K562 (cell line): ENCODE measurements at regions not wholly inside any gene's neighbourhood (a gene's known extent, or its start where the extent isn't known, plus 50 kb on each side); places are given as distances from the start of the nearest gene placed in this dataset.

Experiments used
- ATAC-seq: fragments of 200-7000 bp; cut with Tn5 transposase; 3 replicates; pipeline ENCODE4 v1.9.1; 2020; ENCODE audit warnings: moderate library complexity
- BruUV-seq: library from RNA; stranded (reverse); fragments of 400-500 nt; replicated peaks from 2 replicates; lab custom pipeline; 2021; lab: Mats Ljungman, UMichigan
- CTCF ChIA-PET: fragments of 300-600 bp; formaldehyde crosslinking; extraction: SDS; loops from one replicate; lab custom pipeline; 2021; ENCODE audit warnings: low intra/inter-chr PET ratio; lab: Yijun Ruan, JAX
- POLR2A ChIA-PET: fragments of 300-600, 350-650 bp; sonication (Branson Sonifier 250); formaldehyde crosslinking; extraction: SDS; loops from one replicate; lab custom pipeline; 2021; ENCODE audit warnings: antibody characterized with exemption, inconsistent platforms; lab: Yijun Ruan, JAX
- DNase-seq, 4 experiments: peaks; one replicate each; pipeline versions ENCODE4 v3.0.0 to v3.0.0-alpha.2; 2011 to 2018; ENCODE audit warnings: low spot score in 3 of 4, mixed read lengths in 3 of 4; ENCODE audit errors: extremely low read depth in 1 of 4
- FAIRE-seq: peaks from 2 replicates; lab custom pipeline; 2011; peaks lifted over from hg19 to GRCh38; lab: Jason Lieb, UNC
- H2AFZ ChIP-seq: 2 replicates; pipeline ENCODE4 v1.6.0; 2011; ENCODE audit warnings: low read depth, low read length, control low read depth, inconsistent platforms
- H3K27ac ChIP-seq: fragments of 200-600 bp; 3 replicates; pipeline ENCODE4 v1.8.0; 2011; ENCODE audit warnings: low read depth, mild to moderate bottlenecking, control low read depth, inconsistent platforms, low read length, moderate library complexity, mixed read lengths; ENCODE audit errors: extremely low read depth
- H3K27me3 ChIP-seq, 2 experiments: fragments of 300-600 bp in 1 of 2; 2 replicates in 1 of 2; 3 replicates in 1 of 2; pipeline versions ENCODE4 v1.6.0 to v1.8.0; 2011; ENCODE audit warnings: inconsistent platforms in 2 of 2, low read length in 2 of 2, mild to moderate bottlenecking in 1 of 2, mixed read lengths in 1 of 2, moderate library complexity in 1 of 2; ENCODE audit not compliant: control insufficient read depth in 2 of 2, insufficient read depth in 2 of 2
- H3K36me3 ChIP-seq: fragments of 300-600 bp; 3 replicates; pipeline ENCODE4 v1.8.0; 2011; ENCODE audit warnings: mild to moderate bottlenecking, low read length, inconsistent platforms; ENCODE audit not compliant: control insufficient read depth, insufficient read depth
- H3K4me1 ChIP-seq, 2 experiments: fragments of 200-600 bp in 1 of 2; replicated peaks in 1 of 2; 2 replicates in 1 of 2; 3 replicates in 1 of 2; pipeline versions ENCODE4 v1.5.1 to v1.8.0; 2011; ENCODE audit warnings: inconsistent platforms in 2 of 2, low read length in 2 of 2, mild to moderate bottlenecking in 1 of 2, mixed read lengths in 1 of 2, moderate library complexity in 1 of 2; ENCODE audit not compliant: control insufficient read depth in 2 of 2, insufficient read depth in 2 of 2
- H3K4me2 ChIP-seq: 2 replicates; pipeline ENCODE4 v1.6.1; 2011; ENCODE audit warnings: low read length, control low read depth, inconsistent platforms, mixed read lengths; ENCODE audit not compliant: insufficient read depth
- H3K4me3 ChIP-seq: fragments of 200-600 bp; sonication (generic), shearing (Covaris generic); 2 replicates; pipeline ENCODE4 v1.5.1; 2016; ENCODE audit warnings: control low read depth, inconsistent platforms
- H3K79me2 ChIP-seq: fragments of 200-600 bp; 3 replicates; pipeline ENCODE4 v1.8.0; 2011; ENCODE audit warnings: low read length, inconsistent platforms; ENCODE audit not compliant: control insufficient read depth, insufficient read depth
- H3K9ac ChIP-seq, 2 experiments: 2 replicates each; pipeline versions ENCODE4 v1.6.0 to v1.6.1; 2011; ENCODE audit warnings: low read depth in 2 of 2, low read length in 2 of 2, control low read depth in 1 of 2, inconsistent platforms in 1 of 2, mild to moderate bottlenecking in 1 of 2, mixed read lengths in 1 of 2; ENCODE audit not compliant: insufficient read depth in 1 of 2
- H3K9me1 ChIP-seq: one replicate; pipeline ENCODE4 v1.6.0; 2011; ENCODE audit warnings: inconsistent platforms, mild to moderate bottlenecking, low read length, moderate library complexity; ENCODE audit not compliant: control insufficient read depth, insufficient read depth
- H3K9me3 ChIP-seq: replicated peaks from 2 replicates; pipeline ENCODE4 v1.5.1; 2011; ENCODE audit warnings: low read depth, low read length, inconsistent platforms; ENCODE audit not compliant: control insufficient read depth, insufficient read depth
- H4K20me1 ChIP-seq: replicated peaks from 2 replicates; pipeline ENCODE4 v1.6.1; 2011; ENCODE audit warnings: low read length, inconsistent platforms, mixed read lengths; ENCODE audit not compliant: control insufficient read depth, insufficient read depth
- ATF7 ChIP-seq: fragments of 450-650 bp; IDR thresholded peaks from 2 replicates; pipeline ENCODE4 v1.7.1; 2014; ENCODE audit warnings: mild to moderate bottlenecking, moderate library complexity
- EGR1 ChIP-seq: fragments of 450-650 bp; conservative IDR thresholded peaks from 2 replicates; pipeline ENCODE4 v1.6.1; 2017; ENCODE audit warnings: mild to moderate bottlenecking
- FOXM1 ChIP-seq, 2 experiments: fragments of 450-650 bp in 1 of 2; sonication (generic) in 1 of 2; formaldehyde crosslinking in 1 of 2; IDR thresholded peaks; 2 replicates each; pipeline versions ENCODE4 v1.6.1 to v1.9.0; 2017 to 2022; ENCODE audit warnings: low read depth in 2 of 2, mild to moderate bottlenecking in 2 of 2, missing genetic modification reagents in 1 of 2, moderate library complexity in 1 of 2
- KDM2B ChIP-seq: fragments of 250-450 bp; sonication (Bioruptor Pico); IDR thresholded peaks from 2 replicates; pipeline ENCODE4 v1.8.0; 2021; ENCODE audit warnings: mild to moderate bottlenecking, moderate library complexity
- NR2C1 ChIP-seq, 2 experiments: fragments of 450-650 bp; IDR thresholded peaks; 2 replicates each; pipeline ENCODE4 v1.6.1; 2017; ENCODE audit warnings: mild to moderate bottlenecking in 2 of 2, antibody characterized with exemption in 1 of 2, inconsistent platforms in 1 of 2, missing compliant biosample characterization in 1 of 2, missing genetic modification characterization in 1 of 2
- PHF8 ChIP-seq: fragments of 200-600 bp; sonication (generic); IDR thresholded peaks from 2 replicates; pipeline ENCODE4 v1.6.1; 2012; ENCODE audit warnings: mixed run types, mild to moderate bottlenecking, inconsistent platforms, low read length, moderate library complexity, borderline replicate concordance
- PTBP1 ChIP-seq: fragments of 200-400 bp; formaldehyde crosslinking; IDR thresholded peaks from 2 replicates; pipeline ENCODE4 v1.6.1; 2017; ENCODE audit warnings: low read depth, low read length
- SRSF9 ChIP-seq: fragments of 200-400 bp; formaldehyde crosslinking; IDR thresholded peaks from 2 replicates; pipeline ENCODE4 v1.6.1; 2017; ENCODE audit warnings: low read depth, low read length, borderline replicate concordance
- STAT5B ChIP-seq: fragments of 250-450 bp; sonication (Bioruptor Pico); IDR thresholded peaks from 2 replicates; pipeline ENCODE4 v1.8.0; 2021; ENCODE audit warnings: mild to moderate bottlenecking, inconsistent platforms
- TCFL5 ChIP-seq: fragments of 250-450 bp; sonication (Bioruptor Pico); conservative IDR thresholded peaks from 2 replicates; pipeline ENCODE4 v1.6.1; 2021; ENCODE audit warnings: mild to moderate bottlenecking, moderate library complexity, matching md5 sums
- U2AF2 ChIP-seq: fragments of 200-400 bp; formaldehyde crosslinking; optimal IDR thresholded peaks from 2 replicates; pipeline ENCODE3; 2017; ENCODE audit warnings: low read depth, mild to moderate bottlenecking, low read length
- ZNF274 ChIP-seq: IDR thresholded peaks from 2 replicates; pipeline ENCODE4 v1.6.1; 2011; ENCODE audit warnings: low read depth, mild to moderate bottlenecking, low read length, moderate library complexity, borderline replicate concordance
- WGBS: fragments of 100-300 bp; shearing (Covaris generic); methylation state at CpG from one replicate; pipeline ENCODE4 v1.1.6; 2016; ENCODE audit warnings: low coverage, mixed read lengths; ENCODE audit not compliant: insufficient coverage; ENCODE audit errors: missing lambda C conversion rate; 5-methylcytosine and 5-hydroxymethylcytosine counted together
- in situ Hi-C: fragments of 300-500 bp; cut with MboI; formaldehyde crosslinking; loops from 4 replicates; pipeline ENCODE4 v1.15.0; 2018; ENCODE audit warnings: inconsistent platforms, mixed read lengths
- intact Hi-C: fragments of 100-400 bp; cut with micrococcal nuclease; formaldehyde crosslinking; loops from 2 replicates; pipeline ENCODE4 v1.14.2; 2022

GRCh38 chr4:123113155-123113554, 190.8 kb upstream of the NUDT6 start (continued):
- TF ChIP-seq SRSF9: no peak
- no peak for TF ChIP-seq PHF8
- no peak for TF ChIP-seq FOXM1 (IDR thresholded peaks at IDR 0.05; ENCODE audit: low read depth)
- no peak for TF ChIP-seq FOXM1 (CRISPR knock-in tag; IDR thresholded peaks at IDR 0.05; ENCODE audit: low read depth)
- no peak for TF ChIP-seq NR2C1 (IDR thresholded peaks at IDR 0.05)
- TF ChIP-seq NR2C1 (tag; IDR thresholded peaks at IDR 0.05): no peak
- TF ChIP-seq ZNF274: no peak
- TF ChIP-seq EGR1: no peak

- Histone ChIP-seq H3K4me2 (no peak overlapping the region), H3K9me3 (no peaks in the 10 kb centered on the region), H3K27ac (no peak overlapping the region), H3K9me1 (no peaks in the 10 kb centered on the region), H3K36me3 (peaks cover 3% of the 10 kb centered on the region; the same call in 1 of the 3 replicates), H3K4me1 (peaks cover 0 to 4% of the 10 kb centered on the region in 2 experiments; a peak in 1 of 5 replicates), H3K79me2 (no peaks in the 10 kb centered on the region), H2AFZ (no peak overlapping the region), H4K20me1 (no peaks in the 10 kb centered on the region), H3K27me3 (no peaks in the 10 kb centered on the region), H3K4me3 (no peak overlapping the region), H3K9ac (no peak overlapping the region)
- ChIA-PET POLR2A (no interaction called here), CTCF (no interaction called here)
- BruUV-seq: no TSS peak
- TF ChIP-seq U2AF2 (no peak), TCFL5 (CRISPR knock-in tag) (no peak), KDM2B (no peak), PTBP1 (no peak), STAT5B (CRISPR knock-in tag) (no peak), ATF7 (no peak)
- FAIRE-seq (no peak), ATAC-seq (no peak; the same call in 2 of the 3 replicates), DNase-seq (no peak)
- WGBS: 97% methylated on average over 8 of the region's 9 CpGs
- in situ Hi-C loops: no loop called here
- intact Hi-C loops: no loop called here
Observed at GRCh38 chr4:123114084-123114914, 191.9 kb upstream of the NUDT6 start.
